OCI-LY7 (cell line): ENCODE measurements at regions not wholly inside any gene's neighbourhood (a gene's known extent, or its start where the extent isn't known, plus 50 kb on each side); places are given as distances from the start of the nearest gene placed in this dataset.

Source experiments
- BruUV-seq: library from RNA; stranded (reverse); fragments of 400-500 nt; replicated peaks from 2 replicates; lab custom pipeline; 2021; lab: Mats Ljungman, UMichigan
- CTCF ChIA-PET: fragments of 300-600 bp; sonication (Branson Sonifier 250); formaldehyde crosslinking; loops from one replicate; lab custom pipeline; 2022; ENCODE audit warnings: antibody characterized with exemption; ENCODE audit not compliant: unreplicated experiment; lab: Charles Lee
- POLR2A ChIA-PET: fragments of 300-600 bp; sonication (Branson Sonifier 250); formaldehyde crosslinking; loops from one replicate; lab custom pipeline; 2022; ENCODE audit warnings: antibody characterized with exemption; lab: Charles Lee
- DNase-seq: peaks from one replicate; pipeline ENCODE4 v3.0.0-alpha.2; 2015; ENCODE audit warnings: low spot score
- H2AFZ ChIP-seq: fragments of 200-600 bp; sonication (generic), shearing (Covaris generic); 2 replicates; pipeline ENCODE4 v1.6.1; 2014; ENCODE audit warnings: mild to moderate bottlenecking, antibody characterized with exemption, low read length, moderate library complexity
- H3K27ac ChIP-seq: fragments of 200-600 bp; sonication (generic); 2 replicates; pipeline ENCODE4 v1.5.1; 2014; ENCODE audit warnings: mixed run types, low read depth, mild to moderate bottlenecking, moderate library complexity, low read length, inconsistent platforms; ENCODE audit not compliant: poor library complexity, severe bottlenecking
- H3K36me3 ChIP-seq: fragments of 200-600 bp; sonication (generic); 2 replicates; pipeline ENCODE4 v1.6.1; 2014; ENCODE audit warnings: mild to moderate bottlenecking, antibody characterized with exemption, low read length, moderate library complexity, mixed read lengths; ENCODE audit not compliant: insufficient read depth
- H3K4me1 ChIP-seq: fragments of 200-600 bp; sonication (generic); 2 replicates; pipeline ENCODE4 v1.5.1; 2014; ENCODE audit warnings: mild to moderate bottlenecking, low read length; ENCODE audit not compliant: insufficient read depth, poor library complexity, severe bottlenecking
- H3K4me2 ChIP-seq: fragments of 200-600 bp; sonication (generic); 2 replicates; pipeline ENCODE4 v1.6.1; 2014; ENCODE audit warnings: mild to moderate bottlenecking, low read length
- H3K4me3 ChIP-seq: fragments of 200-600 bp; sonication (generic); 2 replicates; pipeline ENCODE4 v1.5.1; 2014; ENCODE audit warnings: mild to moderate bottlenecking, low read depth, low read length; ENCODE audit not compliant: poor library complexity, severe bottlenecking
- H3K79me2 ChIP-seq: fragments of 200-600 bp; sonication (generic); 2 replicates; pipeline ENCODE4 v1.6.1; 2016; ENCODE audit warnings: low read depth, mild to moderate bottlenecking, low read length, moderate library complexity, mixed read lengths; ENCODE audit not compliant: insufficient read depth
- H3K9me2 ChIP-seq: fragments of 200-600 bp; sonication (generic); 2 replicates; pipeline ENCODE4 v1.6.1; 2016; ENCODE audit warnings: mild to moderate bottlenecking, low read length, mixed read lengths; ENCODE audit not compliant: insufficient read depth
- H3K9me3 ChIP-seq: fragments of 200-600 bp; sonication (generic); 2 replicates; pipeline ENCODE4 v1.6.1; 2014; ENCODE audit warnings: mild to moderate bottlenecking, mixed run types, low read length, mixed read lengths
- H4K20me1 ChIP-seq: fragments of 200-600 bp; sonication (generic); 2 replicates; pipeline ENCODE4 v1.6.1; 2014; ENCODE audit warnings: mild to moderate bottlenecking, antibody characterized with exemption, low read length, moderate library complexity, mixed read lengths; ENCODE audit not compliant: insufficient read depth
- CTCF ChIP-seq: fragments of 200-600 bp; sonication (generic); conservative IDR thresholded peaks from 2 replicates; pipeline ENCODE4 v1.5.1; 2014; ENCODE audit warnings: mild to moderate bottlenecking, antibody characterized with exemption, low read length, moderate library complexity, mixed read lengths
- EZH2phosphoT487 ChIP-seq: fragments of 200-600 bp; sonication (generic); IDR thresholded peaks from 2 replicates; pipeline ENCODE4 v1.6.1; 2018; ENCODE audit warnings: low read depth, borderline replicate concordance, mild to moderate bottlenecking, mixed run types, antibody characterized with exemption, low read length, moderate library complexity, mixed read lengths
- intact Hi-C: fragments of 100-400 bp; cut with micrococcal nuclease; formaldehyde crosslinking; loops from one replicate; pipeline ENCODE4 v1.10.0; 2022; ENCODE audit not compliant: unreplicated experiment

- Histone ChIP-seq H2AFZ (no peak overlapping the region), H3K79me2 (no peaks in the 10 kb centered on the region), H3K36me3 (no peaks in the 10 kb centered on the region), H3K9me2 (no peaks in the 10 kb centered on the region), H3K4me3 (no peak overlapping the region), H3K4me1 (no peaks in the 10 kb centered on the region), H3K9me3 (no peaks in the 10 kb centered on the region), H3K4me2 (no peak overlapping the region), H4K20me1 (no peaks in the 10 kb centered on the region), H3K27ac (no peak overlapping the region)
- no peak for TF ChIP-seq CTCF
- TF ChIP-seq EZH2phosphoT487 = no peak
- POLR2A ChIA-PET = no interaction called here
- no peak for DNase-seq
- intact Hi-C loops = no loop called here
- CTCF ChIA-PET = no interaction called here
- BruUV-seq = no TSS peak
Measured at GRCh38 chr13:34627509-34628208, 314.4 kb upstream of the NBEA start.

- H2AFZ ChIP-seq = no peak overlapping the region
- DNase-seq = no peak
- H3K9me2 ChIP-seq = no peaks in the 10 kb centered on the region
- H3K36me3 ChIP-seq = no peaks in the 10 kb centered on the region
- no peaks in the 10 kb centered on the region for H3K4me1 ChIP-seq
- H3K9me3 ChIP-seq = no peaks in the 10 kb centered on the region
- no TSS peak for BruUV-seq
- TF ChIP-seq EZH2phosphoT487 = no peak
- TF ChIP-seq CTCF = no peak
- no peak overlapping the region for H3K27ac ChIP-seq
- H3K79me2 ChIP-seq = no peaks in the 10 kb centered on the region
- ChIA-PET CTCF (no interaction called here), POLR2A (interaction anchor here (0.5 kb wide), 1 partner anchor 1298 kb away, joined by 3 read pairs; no protein-coding TSS in a partner anchor)
- no peak overlapping the region for H3K4me3 ChIP-seq
- intact Hi-C loops = no loop called here
- H3K4me2 ChIP-seq = no peak overlapping the region
- H4K20me1 ChIP-seq = no peaks in the 10 kb centered on the region
Measured at GRCh38 chr13:34628209-34628682, 313.8 kb upstream of the NBEA start.

GRCh38 chr13:34634448-34634847 is 307.6 kb upstream of the NBEA start:
- H3K9me2 ChIP-seq = no peaks in the 10 kb centered on the region
- BruUV-seq = no TSS peak
- H3K79me2 ChIP-seq = no peaks in the 10 kb centered on the region
- DNase-seq = no peak
- no peak overlapping the region for H3K27ac ChIP-seq
- CTCF ChIA-PET = no interaction called here
- no peaks in the 10 kb centered on the region for H3K36me3 ChIP-seq
- H4K20me1 ChIP-seq = no peaks in the 10 kb centered on the region
- H3K4me1 ChIP-seq = no peaks in the 10 kb centered on the region
- no peak for TF ChIP-seq CTCF
- no peak for TF ChIP-seq EZH2phosphoT487
- H3K4me3 ChIP-seq = no peak overlapping the region
- H3K9me3 ChIP-seq = no peaks in the 10 kb centered on the region
- POLR2A ChIA-PET = no interaction called here
- no peak overlapping the region for H2AFZ ChIP-seq
- no peak overlapping the region for H3K4me2 ChIP-seq
- intact Hi-C loops = no loop called here
